DOHH2 (cell line): ENCODE measurements at regions not wholly inside any gene's neighbourhood (a gene's known extent, or its start where the extent isn't known, plus 50 kb on each side); places are given as distances from the start of the nearest gene placed in this dataset.

Experiments
- EZH2phosphoT487 ChIP-seq: fragments of 200-600 bp; sonication (generic); IDR thresholded peaks from 2 replicates; pipeline ENCODE4 v1.6.1; 2017; ENCODE audit warnings: borderline replicate concordance, mild to moderate bottlenecking, antibody characterized with exemption, low read length, moderate library complexity, mixed read lengths
- TF ChIP-seq, protein P1 (sequence below): fragments of 200-600 bp; sonication (generic); IDR thresholded peaks from one replicate; pipeline ENCODE4 v1.5.1; 2014; ENCODE audit warnings: antibody characterized with exemption, mild to moderate bottlenecking, low read depth, low read length; ENCODE audit not compliant: poor library complexity, severe bottlenecking

DNA sequence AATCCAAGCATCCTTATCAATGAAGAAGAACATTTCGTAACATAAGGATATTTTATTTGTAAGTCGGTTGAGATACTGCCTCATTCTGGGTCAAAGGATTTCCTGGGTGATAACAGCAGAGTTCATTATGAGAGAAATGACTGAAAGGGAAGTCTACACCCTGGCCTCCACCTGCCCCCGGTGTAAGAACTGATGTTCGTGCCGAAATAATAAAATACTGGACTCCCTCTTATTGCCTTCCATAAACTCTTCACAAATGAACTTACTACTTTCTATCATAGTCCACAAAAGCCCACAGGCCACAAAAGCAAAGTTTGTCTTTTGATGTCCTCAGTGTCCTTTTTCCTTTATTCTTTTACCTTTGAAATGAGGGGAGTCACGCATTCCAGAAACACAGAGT, 174.4 kb downstream of the SERPINI1 start:
- TF ChIP-seq, protein P1, sequence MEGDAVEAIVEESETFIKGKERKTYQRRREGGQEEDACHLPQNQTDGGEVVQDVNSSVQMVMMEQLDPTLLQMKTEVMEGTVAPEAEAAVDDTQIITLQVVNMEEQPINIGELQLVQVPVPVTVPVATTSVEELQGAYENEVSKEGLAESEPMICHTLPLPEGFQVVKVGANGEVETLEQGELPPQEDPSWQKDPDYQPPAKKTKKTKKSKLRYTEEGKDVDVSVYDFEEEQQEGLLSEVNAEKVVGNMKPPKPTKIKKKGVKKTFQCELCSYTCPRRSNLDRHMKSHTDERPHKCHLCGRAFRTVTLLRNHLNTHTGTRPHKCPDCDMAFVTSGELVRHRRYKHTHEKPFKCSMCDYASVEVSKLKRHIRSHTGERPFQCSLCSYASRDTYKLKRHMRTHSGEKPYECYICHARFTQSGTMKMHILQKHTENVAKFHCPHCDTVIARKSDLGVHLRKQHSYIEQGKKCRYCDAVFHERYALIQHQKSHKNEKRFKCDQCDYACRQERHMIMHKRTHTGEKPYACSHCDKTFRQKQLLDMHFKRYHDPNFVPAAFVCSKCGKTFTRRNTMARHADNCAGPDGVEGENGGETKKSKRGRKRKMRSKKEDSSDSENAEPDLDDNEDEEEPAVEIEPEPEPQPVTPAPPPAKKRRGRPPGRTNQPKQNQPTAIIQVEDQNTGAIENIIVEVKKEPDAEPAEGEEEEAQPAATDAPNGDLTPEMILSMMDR, result no peak
- TF ChIP-seq EZH2phosphoT487, result no peak
